Panc1 (cell line): ENCODE measurements at regions not wholly inside any gene's neighbourhood (a gene's known extent, or its start where the extent isn't known, plus 50 kb on each side); places are given as distances from the start of the nearest gene placed in this dataset.

Source experiments
- CTCF ChIP-seq: fragments of 450-650 bp; IDR thresholded peaks from 2 replicates; pipeline ENCODE4 v1.5.1; 2017; ENCODE audit warnings: mild to moderate bottlenecking
- POLR2AphosphoS5 ChIP-seq: IDR thresholded peaks from 2 replicates; pipeline ENCODE4 v1.6.1; 2012; ENCODE audit warnings: mild to moderate bottlenecking, low read depth, low read length, moderate library complexity
- REST ChIP-seq, 2 experiments: IDR thresholded peaks; 2 replicates each; pipeline ENCODE4 v1.6.1; 2011 to 2012; ENCODE audit warnings: low read depth in 2 of 2, control low read depth in 1 of 2, low read length in 1 of 2, mild to moderate bottlenecking in 1 of 2, moderate library complexity in 1 of 2; ENCODE audit not compliant: insufficient read depth in 1 of 2
- TCF7L2 ChIP-seq: IDR thresholded peaks from 2 replicates; pipeline ENCODE4 v1.6.1; 2011; ENCODE audit warnings: mild to moderate bottlenecking, low read depth, low read length, inconsistent platforms

- TF ChIP-seq CTCF (no peak), REST (IDR thresholded peaks at IDR 0.05; ENCODE audit: insufficient read depth in 1 of 2, low read depth in 2 of 2, low read length in 1 of 2) (no peak), POLR2AphosphoS5 (no peak), TCF7L2 (no peak)
Observed at GRCh38 chr3:172573422-172573821, 50.2 kb upstream of the TNFSF10 start.
